IMR-90 (cell line): ENCODE measurements at regions not wholly inside any gene's neighbourhood (a gene's known extent, or its start where the extent isn't known, plus 50 kb on each side); places are given as distances from the start of the nearest gene placed in this dataset.

Experiments
- ATAC-seq: fragments of 200-7000 bp; cut with Tn5 transposase; 2 replicates; pipeline ENCODE4 v1.9.1; 2020; ENCODE audit warnings: low read depth, mild to moderate bottlenecking, moderate library complexity
- BruUV-seq: library from RNA; stranded (reverse); fragments of 400-500 nt; replicated peaks from 2 replicates; lab custom pipeline; 2021; lab: Mats Ljungman, UMichigan
- CTCF ChIA-PET: fragments of 300-600 bp; formaldehyde crosslinking; extraction: SDS; loops from one replicate; lab custom pipeline; 2021; ENCODE audit warnings: antibody characterized with exemption; lab: Yijun Ruan, JAX
- POLR2A ChIA-PET: fragments of 300-600 bp; sonication (Branson Sonifier 250); formaldehyde crosslinking; loops from one replicate; lab custom pipeline; 2022; ENCODE audit warnings: antibody characterized with exemption; ENCODE audit not compliant: unreplicated experiment; lab: Charles Lee
- DNase-seq: peaks from one replicate; pipeline ENCODE4 v3.0.0; 2013
- H2AFZ ChIP-seq: replicated peaks from 2 replicates; pipeline ENCODE3; 2013; ENCODE audit warnings: low read length, mild to moderate bottlenecking; ENCODE audit not compliant: poor library complexity
- H2AK5ac ChIP-seq: 2 replicates; pipeline ENCODE4 v1.6.1; 2013; ENCODE audit warnings: low read depth, low read length, inconsistent platforms
- H2AK9ac ChIP-seq: replicated peaks from 2 replicates; pipeline ENCODE3; 2013; ENCODE audit warnings: mild to moderate bottlenecking, low read depth, low read length, moderate library complexity; ENCODE audit not compliant: poor library complexity
- H2BK120ac ChIP-seq: 2 replicates; pipeline ENCODE4 v1.6.1; 2013; ENCODE audit warnings: low read depth, low read length, inconsistent platforms
- H2BK15ac ChIP-seq: 3 replicates; pipeline ENCODE4 v1.6.1; 2013; ENCODE audit warnings: low read depth, low read length, inconsistent platforms
- H2BK20ac ChIP-seq: 2 replicates; pipeline ENCODE4 v1.6.1; 2013; ENCODE audit warnings: low read depth, mild to moderate bottlenecking, inconsistent platforms, low read length, moderate library complexity
- H2BK5ac ChIP-seq: 2 replicates; pipeline ENCODE4 v1.6.1; 2013; ENCODE audit warnings: mild to moderate bottlenecking, low read depth, low read length, inconsistent platforms; ENCODE audit not compliant: poor library complexity, severe bottlenecking
- H3K14ac ChIP-seq: replicated peaks from 2 replicates; pipeline ENCODE4 v1.6.1; 2013; ENCODE audit warnings: low read depth, low read length, inconsistent platforms
- H3K18ac ChIP-seq: 2 replicates; pipeline ENCODE4 v1.6.1; 2013; ENCODE audit warnings: low read depth, low read length, control low read depth
- H3K23ac ChIP-seq: 2 replicates; pipeline ENCODE4 v1.6.1; 2013; ENCODE audit warnings: low read depth, low read length, inconsistent platforms
- H3K27ac ChIP-seq: 2 replicates; pipeline ENCODE4 v1.5.1; 2013; ENCODE audit warnings: mild to moderate bottlenecking, control low read depth, low read length; ENCODE audit not compliant: insufficient read depth
- H3K27me3 ChIP-seq: 2 replicates; pipeline ENCODE4 v1.6.1; 2013; ENCODE audit warnings: low read length; ENCODE audit not compliant: control insufficient read depth, insufficient read depth
- H3K36me3 ChIP-seq: 2 replicates; pipeline ENCODE4 v1.6.1; 2013; ENCODE audit warnings: low read length, mixed read lengths; ENCODE audit not compliant: control insufficient read depth, insufficient read depth
- H3K4ac ChIP-seq: 2 replicates; pipeline ENCODE4 v1.6.1; 2013; ENCODE audit warnings: low read depth, low read length, inconsistent platforms
- H3K4me1 ChIP-seq: 2 replicates; pipeline ENCODE4 v1.6.1; 2013; ENCODE audit warnings: low read length, mixed read lengths; ENCODE audit not compliant: control insufficient read depth, insufficient read depth
- H3K4me2 ChIP-seq: 2 replicates; pipeline ENCODE4 v1.6.1; 2013; ENCODE audit warnings: low read depth, mild to moderate bottlenecking, control low read depth, low read length, moderate library complexity
- H3K4me3 ChIP-seq: 2 replicates; pipeline ENCODE4 v1.5.1; 2013; ENCODE audit warnings: low read depth, mild to moderate bottlenecking, control low read depth, low read length, moderate library complexity; ENCODE audit not compliant: insufficient read depth
- H3K56ac ChIP-seq: 2 replicates; pipeline ENCODE4 v1.6.1; 2013; ENCODE audit warnings: low read length, inconsistent platforms; ENCODE audit not compliant: insufficient read depth; ENCODE audit errors: extremely low read depth
- H3K79me1 ChIP-seq, 2 experiments: 2 replicates each; pipeline ENCODE4 v1.6.1; 2013; ENCODE audit warnings: low read length in 2 of 2, inconsistent platforms in 1 of 2, low read depth in 1 of 2
- H3K9ac ChIP-seq: 2 replicates; pipeline ENCODE4 v1.6.1; 2013; ENCODE audit warnings: low read depth, low read length, control low read depth
- H3K9me1 ChIP-seq: 2 replicates; pipeline ENCODE4 v1.6.1; 2013; ENCODE audit warnings: low read length, inconsistent platforms; ENCODE audit not compliant: insufficient read depth
- H3K9me3 ChIP-seq: 2 replicates; pipeline ENCODE4 v1.6.1; 2013; ENCODE audit warnings: low read length; ENCODE audit not compliant: control insufficient read depth, insufficient read depth
- H4K20me1 ChIP-seq: 2 replicates; pipeline ENCODE4 v1.6.1; 2013; ENCODE audit warnings: low read length, inconsistent platforms; ENCODE audit not compliant: insufficient read depth
- H4K5ac ChIP-seq: 2 replicates; pipeline ENCODE4 v1.6.1; 2013; ENCODE audit warnings: mild to moderate bottlenecking, low read depth, low read length, control low read depth
- H4K8ac ChIP-seq, 2 experiments: 2 replicates each; pipeline ENCODE4 v1.6.1; 2013; ENCODE audit warnings: low read depth in 2 of 2, low read length in 2 of 2, control low read depth in 1 of 2, inconsistent platforms in 1 of 2
- H4K91ac ChIP-seq: 2 replicates; pipeline ENCODE4 v1.6.1; 2013; ENCODE audit warnings: low read depth, low read length, inconsistent platforms; ENCODE audit not compliant: insufficient read depth
- BHLHE40 ChIP-seq: fragments of 150-350 bp; IDR thresholded peaks from 2 replicates; pipeline ENCODE4 v1.6.1; 2016; ENCODE audit warnings: mild to moderate bottlenecking, low read depth, low read length
- CEBPB ChIP-seq: IDR thresholded peaks from 2 replicates; pipeline ENCODE4 v1.6.1; 2012; ENCODE audit warnings: low read depth, low read length, improper control_type of control experiment
- CHD1 ChIP-seq: IDR thresholded peaks from 2 replicates; pipeline ENCODE4 v1.6.1; 2012; ENCODE audit warnings: low read depth, low read length, improper control_type of control experiment
- ELK1 ChIP-seq: fragments of 150-350 bp; IDR thresholded peaks from 2 replicates; pipeline ENCODE4 v1.6.1; 2016; ENCODE audit warnings: low read depth, mild to moderate bottlenecking, low read length, moderate library complexity, borderline replicate concordance
- FOS ChIP-seq: fragments of 150-350 bp; IDR thresholded peaks from 2 replicates; pipeline ENCODE4 v1.6.1; 2016; ENCODE audit warnings: low read depth, low read length
- MAFK ChIP-seq: IDR thresholded peaks from 2 replicates; pipeline ENCODE4 v1.6.1; 2012; ENCODE audit warnings: low read depth, low read length, improper control_type of control experiment
- MAZ ChIP-seq: IDR thresholded peaks from 2 replicates; pipeline ENCODE4 v1.6.1; 2012; ENCODE audit warnings: low read depth, mild to moderate bottlenecking, low read length, improper control_type of control experiment, moderate library complexity, borderline replicate concordance
- POLR2A ChIP-seq: IDR thresholded peaks from 2 replicates; pipeline ENCODE4 v1.6.1; 2012; ENCODE audit warnings: mild to moderate bottlenecking, low read depth, low read length
- RAD21 ChIP-seq: IDR thresholded peaks from 2 replicates; pipeline ENCODE4 v1.6.1; 2012; ENCODE audit warnings: low read length, improper control_type of control experiment
- WGBS, 2 experiments: methylation state at CpG; one replicate each; pipeline versions ENCODE4 v1.1.5 to v1.1.7; 2013; ENCODE audit warnings: missing lambda C conversion rate in 2 of 2; ENCODE audit not compliant: insufficient read length in 1 of 2; ENCODE audit errors: extremely low coverage in 2 of 2; 5-methylcytosine and 5-hydroxymethylcytosine counted together
- dilution Hi-C: fragments of 300-500 bp; cut with HindIII; formaldehyde crosslinking; loops from one replicate; pipeline ENCODE4 v1.14.3; 2018; ENCODE audit warnings: low sequenced_read_pairs; ENCODE audit not compliant: unreplicated experiment
- in situ Hi-C: fragments of 300-500 bp; cut with MboI; formaldehyde crosslinking; loops from 3 replicates; pipeline ENCODE4 v1.14.3; 2019; ENCODE audit warnings: low sequenced_read_pairs, inconsistent platforms, mixed read lengths
- intact Hi-C: fragments of 100-400 bp; cut with micrococcal nuclease; formaldehyde crosslinking; loops from 2 replicates; pipeline ENCODE4 v1.10.0; 2022

GRCh38 chr18:6563896-6564295 lies 149.2 kb upstream of the L3MBTL4 start:
- Histone ChIP-seq H3K4me1 (peaks cover 2% of the 10 kb centered on the region; the same call in 1 of the 2 replicates), H2AK9ac (no peak overlapping the region), H3K79me1 (no peaks in the 10 kb centered on the region), H2AFZ (no peak overlapping the region), H4K91ac (no peak overlapping the region), H4K20me1 (no peaks in the 10 kb centered on the region), H3K36me3 (no peaks in the 10 kb centered on the region), H2BK15ac (no peak overlapping the region), H2BK120ac (no peak overlapping the region), H3K23ac (no peak overlapping the region), H3K9me3 (no peaks in the 10 kb centered on the region), H2AK5ac (no peak overlapping the region), H2BK5ac (no peak overlapping the region), H3K18ac (no peak overlapping the region), H4K8ac (no peak overlapping the region), H4K5ac (no peak overlapping the region), H3K27ac (no peak overlapping the region), H3K4ac (no peak overlapping the region), H2BK20ac (no peak overlapping the region), H3K4me3 (no peak overlapping the region), H3K9me1 (no peaks in the 10 kb centered on the region), H3K14ac (no peak overlapping the region), H3K27me3 (no peaks in the 10 kb centered on the region; the same call in 1 of the 2 replicates), H3K56ac (no peak overlapping the region), H3K9ac (no peak overlapping the region), H3K4me2 (no peak overlapping the region)
- DNase-seq (no peak), ATAC-seq (no peak)
- dilution Hi-C loops (no loop called here), in situ Hi-C loops (no loop called here), intact Hi-C loops (loop anchor here (5.0 kb wide), 3 partner anchors 63 to 323 kb away; no protein-coding TSS in a partner anchor)
- TF ChIP-seq BHLHE40 (no peak), ELK1 (no peak), MAFK (no peak), POLR2A (no peak), MAZ (no peak), CHD1 (no peak), RAD21 (no peak), FOS (no peak), CEBPB (no peak)
- POLR2A ChIA-PET: no interaction called here
- no CpG with 5 or more reads among the region's 1 CpG for WGBS, 2 experiments
- CTCF ChIA-PET: interaction anchor here (1.4 kb wide), 1 partner anchor 322 kb away, joined by 3 read pairs; no protein-coding TSS in a partner anchor
- no TSS peak for BruUV-seq
